Tibial nerve (tissue), 3 donors: ENCODE measurements at regions not wholly inside any gene's neighbourhood (a gene's known extent, or its start where the extent isn't known, plus 50 kb on each side); places are given as distances from the start of the nearest gene placed in this dataset.
"Not testable (repeated sequence)": the region's sequence is repeated elsewhere in the genome, so short reads cannot be mapped to it uniquely, and the experiment has no call there.

Experiments used
- POLR2A ChIP-seq, 2 donors: fragments of 450-650 bp; IDR thresholded peaks; one replicate each; pipeline ENCODE4 v1.6.1; 2017; ENCODE audit warnings: antibody characterized with exemption in 2 of 2, mild to moderate bottlenecking in 2 of 2, moderate library complexity in 2 of 2
- TF ChIP-seq, protein P1 (sequence below), 5 experiments: fragments of 200-600 bp in 3 of 5; fragments of 450-650 bp in 2 of 5; sonication (generic) in 3 of 5; IDR thresholded peaks; one replicate each; pipeline ENCODE4 v1.5.1; 2016 to 2019; ENCODE audit warnings: antibody characterized with exemption in 5 of 5, mild to moderate bottlenecking in 3 of 5, moderate library complexity in 2 of 5

- TF ChIP-seq, protein P1, sequence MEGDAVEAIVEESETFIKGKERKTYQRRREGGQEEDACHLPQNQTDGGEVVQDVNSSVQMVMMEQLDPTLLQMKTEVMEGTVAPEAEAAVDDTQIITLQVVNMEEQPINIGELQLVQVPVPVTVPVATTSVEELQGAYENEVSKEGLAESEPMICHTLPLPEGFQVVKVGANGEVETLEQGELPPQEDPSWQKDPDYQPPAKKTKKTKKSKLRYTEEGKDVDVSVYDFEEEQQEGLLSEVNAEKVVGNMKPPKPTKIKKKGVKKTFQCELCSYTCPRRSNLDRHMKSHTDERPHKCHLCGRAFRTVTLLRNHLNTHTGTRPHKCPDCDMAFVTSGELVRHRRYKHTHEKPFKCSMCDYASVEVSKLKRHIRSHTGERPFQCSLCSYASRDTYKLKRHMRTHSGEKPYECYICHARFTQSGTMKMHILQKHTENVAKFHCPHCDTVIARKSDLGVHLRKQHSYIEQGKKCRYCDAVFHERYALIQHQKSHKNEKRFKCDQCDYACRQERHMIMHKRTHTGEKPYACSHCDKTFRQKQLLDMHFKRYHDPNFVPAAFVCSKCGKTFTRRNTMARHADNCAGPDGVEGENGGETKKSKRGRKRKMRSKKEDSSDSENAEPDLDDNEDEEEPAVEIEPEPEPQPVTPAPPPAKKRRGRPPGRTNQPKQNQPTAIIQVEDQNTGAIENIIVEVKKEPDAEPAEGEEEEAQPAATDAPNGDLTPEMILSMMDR (IDR thresholded peaks at IDR 0.05) = not testable (repeated sequence)
- TF ChIP-seq POLR2A (IDR thresholded peaks at IDR 0.05) = not testable (repeated sequence)
Observed at GRCh38 chr14:27363036-27363435, 765.2 kb upstream of the NOVA1 start.
